ENCODE measurements at regions not wholly inside any gene's neighbourhood (a gene's known extent, or its start where the extent isn't known, plus 50 kb on each side); places are given as distances from the start of the nearest gene placed in this dataset.

- no peaks in the 10 kb centered on the region; the same call in 1 of the 2 replicates for H3K27me3 ChIP-seq (ENCODE audit: control insufficient read depth, insufficient read depth, low read length)
- ChIA-PET POLR2A (no interaction called here), CTCF (interaction anchor here (0.9 kb wide), 1 partner anchor 78 kb away, joined by 3 read pairs; no protein-coding TSS in a partner anchor)
- TF ChIP-seq, protein P1, sequence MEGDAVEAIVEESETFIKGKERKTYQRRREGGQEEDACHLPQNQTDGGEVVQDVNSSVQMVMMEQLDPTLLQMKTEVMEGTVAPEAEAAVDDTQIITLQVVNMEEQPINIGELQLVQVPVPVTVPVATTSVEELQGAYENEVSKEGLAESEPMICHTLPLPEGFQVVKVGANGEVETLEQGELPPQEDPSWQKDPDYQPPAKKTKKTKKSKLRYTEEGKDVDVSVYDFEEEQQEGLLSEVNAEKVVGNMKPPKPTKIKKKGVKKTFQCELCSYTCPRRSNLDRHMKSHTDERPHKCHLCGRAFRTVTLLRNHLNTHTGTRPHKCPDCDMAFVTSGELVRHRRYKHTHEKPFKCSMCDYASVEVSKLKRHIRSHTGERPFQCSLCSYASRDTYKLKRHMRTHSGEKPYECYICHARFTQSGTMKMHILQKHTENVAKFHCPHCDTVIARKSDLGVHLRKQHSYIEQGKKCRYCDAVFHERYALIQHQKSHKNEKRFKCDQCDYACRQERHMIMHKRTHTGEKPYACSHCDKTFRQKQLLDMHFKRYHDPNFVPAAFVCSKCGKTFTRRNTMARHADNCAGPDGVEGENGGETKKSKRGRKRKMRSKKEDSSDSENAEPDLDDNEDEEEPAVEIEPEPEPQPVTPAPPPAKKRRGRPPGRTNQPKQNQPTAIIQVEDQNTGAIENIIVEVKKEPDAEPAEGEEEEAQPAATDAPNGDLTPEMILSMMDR (IDR thresholded peaks at IDR 0.05; ENCODE audit: insufficient read depth, low read depth, low read length), result no peak
- no peak overlapping the region for H3K4me3 ChIP-seq (ENCODE audit: low read depth, low read length)
- H3K36me3 ChIP-seq (ENCODE audit: control insufficient read depth, insufficient read depth, low read length), result no peaks in the 10 kb centered on the region
- no peak for DNase-seq (ENCODE audit: low read depth)
Observed at GRCh38 chr2:236654496-236654895, 84.9 kb downstream of the ACKR3 start.

GRCh38 chr2:236656166-236656565, 86.5 kb downstream of the ACKR3 start:
- POLR2A ChIA-PET, result no interaction called here
- DNase-seq (ENCODE audit: low read depth), result no peak
- Histone ChIP-seq H3K27me3 (ENCODE audit: control insufficient read depth, insufficient read depth, low read length) (no peaks in the 10 kb centered on the region; the same call in 1 of the 2 replicates), H3K36me3 (ENCODE audit: control insufficient read depth, insufficient read depth, low read length) (no peaks in the 10 kb centered on the region), H3K4me3 (ENCODE audit: low read depth, low read length) (no peak overlapping the region)
- CTCF ChIA-PET, result no interaction called here
- TF ChIP-seq, protein P1 (IDR thresholded peaks at IDR 0.05; ENCODE audit: insufficient read depth, low read depth, low read length), result no peak

DNA sequence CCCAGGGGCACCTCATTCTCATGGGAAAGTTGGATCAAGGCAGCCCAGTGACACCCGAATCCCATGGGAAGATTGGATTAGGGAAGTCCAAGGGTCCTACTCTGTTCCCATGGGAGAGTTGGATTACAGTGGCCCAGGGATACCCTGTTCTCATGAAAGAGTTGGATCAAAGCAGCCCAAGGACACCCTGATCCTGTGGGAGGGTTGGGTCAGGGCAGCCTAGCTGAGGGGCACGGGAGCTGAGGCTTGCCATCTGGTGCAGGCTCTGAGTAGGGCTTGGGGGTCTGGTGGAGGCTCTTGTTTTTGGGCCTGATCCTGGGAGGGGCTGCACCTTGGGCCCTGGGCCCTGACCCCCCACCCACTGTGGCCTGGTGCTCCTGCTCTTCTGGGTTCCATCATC, 87.1 kb downstream of the ACKR3 start:
- TF ChIP-seq, protein P1 (IDR thresholded peaks at IDR 0.05; ENCODE audit: insufficient read depth, low read depth, low read length), result no peak
- Histone ChIP-seq H3K36me3 (ENCODE audit: control insufficient read depth, insufficient read depth, low read length) (no peaks in the 10 kb centered on the region), H3K27me3 (ENCODE audit: control insufficient read depth, insufficient read depth, low read length) (no peaks in the 10 kb centered on the region; the same call in 1 of the 2 replicates), H3K4me3 (ENCODE audit: low read depth, low read length) (no peak overlapping the region)
- POLR2A ChIA-PET, result no interaction called here
- CTCF ChIA-PET, result interaction anchor here (1.3 kb wide), 1 partner anchor 144 kb away, joined by 4 read pairs; no protein-coding TSS in a partner anchor
- DNase-seq (ENCODE audit: low read depth), result no peak

DNA sequence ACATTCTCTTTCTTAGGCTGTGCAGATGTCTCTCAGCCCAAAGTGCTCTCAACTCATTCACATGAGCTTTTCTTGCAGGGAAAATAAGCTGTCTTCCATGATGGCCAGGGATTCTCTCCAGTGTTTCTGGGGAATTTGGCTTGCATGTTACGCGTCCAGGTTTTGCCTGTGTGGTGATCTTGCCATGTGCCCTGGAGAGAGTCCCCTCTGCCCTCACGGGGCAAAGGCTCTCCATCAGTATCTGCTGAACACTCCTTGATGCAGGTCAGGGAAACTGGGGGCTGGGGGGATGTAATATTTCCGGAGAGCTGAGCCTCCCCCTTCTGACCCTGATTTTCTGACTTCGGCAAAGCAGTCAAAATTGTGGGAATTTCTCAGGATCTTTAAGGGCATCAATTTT, 87.6 kb downstream of the ACKR3 start:
- TF ChIP-seq, protein P1 (IDR thresholded peaks at IDR 0.05; ENCODE audit: insufficient read depth, low read depth, low read length), result no peak

DNA sequence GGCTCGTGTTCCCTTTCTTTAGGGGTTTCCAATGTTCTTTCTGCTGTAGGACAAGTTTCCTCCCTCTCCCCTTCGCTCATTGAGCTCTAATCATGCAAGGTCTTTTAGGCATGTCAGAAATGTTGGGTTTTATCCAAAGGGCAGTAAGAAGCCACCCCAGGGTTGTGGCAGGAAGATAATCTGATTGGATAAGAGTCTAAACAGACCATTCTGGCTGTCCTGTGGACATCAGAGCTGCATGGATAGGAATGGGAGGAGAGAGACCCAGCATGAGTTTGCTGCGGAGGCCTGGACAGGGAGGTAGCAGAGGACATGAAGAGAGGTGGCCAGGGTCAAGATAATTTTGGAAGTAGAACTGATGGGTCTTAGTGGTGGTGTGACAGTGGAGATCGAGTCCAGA, 88.2 kb downstream of the ACKR3 start:
- POLR2A ChIA-PET, result interaction anchor here (0.8 kb wide), 1 partner anchor 15 kb away, joined by 3 read pairs; no protein-coding TSS in a partner anchor
- CTCF ChIA-PET, result interaction anchor here (1.3 kb wide), 1 partner anchor 145 kb away, joined by 4 read pairs; no protein-coding TSS in a partner anchor
- DNase-seq (ENCODE audit: low read depth), result no peak

More for the DNA sequence above, 87.6 kb downstream of the ACKR3 start:
- Histone ChIP-seq H3K27me3 (ENCODE audit: control insufficient read depth, insufficient read depth, low read length) (no peaks in the 10 kb centered on the region; the same call in 1 of the 2 replicates), H3K36me3 (ENCODE audit: control insufficient read depth, insufficient read depth, low read length) (no peaks in the 10 kb centered on the region), H3K4me3 (ENCODE audit: low read depth, low read length) (no peak overlapping the region)
- POLR2A ChIA-PET, result interaction anchor here (0.8 kb wide), 1 partner anchor 15 kb away, joined by 3 read pairs; no protein-coding TSS in a partner anchor
- CTCF ChIA-PET, result interaction anchor here (1.3 kb wide), 1 partner anchor 144 kb away, joined by 4 read pairs; no protein-coding TSS in a partner anchor
- no peak for DNase-seq (ENCODE audit: low read depth)

More for the DNA sequence above, 88.2 kb downstream of the ACKR3 start:
- TF ChIP-seq, protein P1 (IDR thresholded peaks at IDR 0.05; ENCODE audit: insufficient read depth, low read depth, low read length), result no peak
- H3K27me3 ChIP-seq (ENCODE audit: control insufficient read depth, insufficient read depth, low read length), result no peaks in the 10 kb centered on the region; the same call in 1 of the 2 replicates
- H3K4me3 ChIP-seq (ENCODE audit: low read depth, low read length), result no peak overlapping the region
- H3K36me3 ChIP-seq (ENCODE audit: control insufficient read depth, insufficient read depth, low read length), result no peaks in the 10 kb centered on the region
